ENCODE measurements at regions not wholly inside any gene's neighbourhood (a gene's known extent, or its start where the extent isn't known, plus 50 kb on each side); places are given as distances from the start of the nearest gene placed in this dataset.
"Not testable (repeated sequence)": the region's sequence is repeated elsewhere in the genome, so short reads cannot be mapped to it uniquely, and the experiment has no call there.

- DNase-seq: no peak
Observed at GRCh38 chr6:80411486-80411885, 305.0 kb downstream of the BCKDHB start.

DNA sequence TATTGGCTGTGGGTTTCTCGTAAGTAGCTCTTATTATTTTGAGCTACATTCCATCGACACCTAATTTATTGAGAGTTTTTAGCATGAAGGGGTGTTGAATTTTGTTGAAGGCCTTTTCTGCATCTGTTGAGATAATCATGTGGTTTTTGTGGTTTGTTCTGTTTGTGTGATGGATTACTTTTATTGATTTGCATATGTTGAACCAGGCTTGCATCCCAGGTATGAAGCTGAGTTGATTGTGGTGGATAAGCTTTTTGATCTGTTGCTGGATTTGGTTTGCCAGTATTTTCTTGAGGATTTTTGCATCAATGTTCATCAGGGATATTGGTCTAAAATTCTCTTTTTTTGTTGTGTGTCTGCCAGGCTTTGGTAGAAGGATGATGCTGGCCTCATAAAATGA is 301.5 kb downstream of the BCKDHB start:
- DNase-seq: not testable (repeated sequence)

DNA sequence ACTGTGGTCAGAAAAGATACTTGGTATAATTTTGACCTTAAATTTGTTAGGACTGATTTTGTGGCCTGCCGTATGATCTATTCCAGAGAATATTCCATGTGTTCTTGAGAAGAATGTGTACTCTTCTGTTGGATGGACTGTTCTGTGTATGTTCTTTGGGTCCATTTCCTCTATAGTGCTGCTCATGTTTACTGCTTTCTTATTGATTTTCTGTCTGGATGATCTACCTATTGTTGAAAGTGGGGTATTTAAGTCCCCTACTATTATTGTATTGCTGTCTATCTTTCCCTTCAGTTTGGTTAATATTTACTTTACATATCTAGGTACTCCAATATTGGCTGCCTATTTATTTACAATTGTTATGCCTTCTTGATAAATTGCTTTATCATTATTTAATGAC is 298.4 kb downstream of the BCKDHB start:
- no peak for DNase-seq

- no peak for DNase-seq
Observed at GRCh38 chr6:80403365-80403764, 296.9 kb downstream of the BCKDHB start.

DNA sequence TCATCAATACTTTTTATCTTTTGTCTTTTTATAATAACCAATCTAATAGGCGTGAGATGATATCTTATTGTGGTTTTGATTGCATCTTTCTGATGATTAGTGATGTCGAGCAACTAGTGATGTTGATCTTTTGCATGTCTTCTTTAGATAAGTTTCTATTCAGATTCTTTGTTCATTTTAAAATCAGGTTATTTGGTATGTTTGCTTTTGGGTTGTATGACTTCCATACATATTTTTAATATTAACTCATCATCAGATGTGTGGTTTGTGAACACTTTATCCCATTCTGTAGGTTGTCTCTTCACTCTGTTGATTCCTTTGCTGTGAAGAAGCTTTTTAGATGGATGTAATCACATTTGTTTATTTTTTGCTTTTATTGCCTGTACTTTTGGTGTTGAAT is 295.8 kb downstream of the BCKDHB start:
- no peak for DNase-seq

Data from right lung (tissue), 2 donors.